ENCODE measurements at regions not wholly inside any gene's neighbourhood (a gene's known extent, or its start where the extent isn't known, plus 50 kb on each side); places are given as distances from the start of the nearest gene placed in this dataset.

DNA sequence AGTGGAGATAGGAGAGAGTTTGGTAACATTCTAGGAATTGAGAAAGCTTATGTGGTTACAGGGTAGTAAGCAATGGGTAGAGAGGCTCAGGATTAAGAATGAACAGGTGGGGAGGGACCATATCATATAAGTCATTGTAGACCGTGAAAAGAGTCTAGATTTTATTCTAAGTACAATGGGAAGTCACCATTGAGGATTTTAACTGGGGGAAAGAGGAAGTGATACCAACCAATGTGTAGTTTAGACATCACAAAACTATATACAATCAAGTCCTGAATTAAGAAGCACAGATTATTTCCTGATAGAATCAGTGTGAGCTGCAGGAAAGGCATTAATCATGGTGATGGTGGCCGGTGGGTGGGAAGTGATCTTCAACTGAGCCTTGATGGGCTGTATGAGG is 178.3 kb upstream of the ZIC3 start:
- DNase-seq (ENCODE audit: low spot score): no peak

GRCh38 chrX:137366018-137366633 is 199.8 kb upstream of the ZIC3 start:
- DNase-seq (ENCODE audit: low spot score): no peak

- DNase-seq (ENCODE audit: low spot score): no peak
Observed at GRCh38 chrX:137363559-137363958, 202.4 kb upstream of the ZIC3 start.

DNA sequence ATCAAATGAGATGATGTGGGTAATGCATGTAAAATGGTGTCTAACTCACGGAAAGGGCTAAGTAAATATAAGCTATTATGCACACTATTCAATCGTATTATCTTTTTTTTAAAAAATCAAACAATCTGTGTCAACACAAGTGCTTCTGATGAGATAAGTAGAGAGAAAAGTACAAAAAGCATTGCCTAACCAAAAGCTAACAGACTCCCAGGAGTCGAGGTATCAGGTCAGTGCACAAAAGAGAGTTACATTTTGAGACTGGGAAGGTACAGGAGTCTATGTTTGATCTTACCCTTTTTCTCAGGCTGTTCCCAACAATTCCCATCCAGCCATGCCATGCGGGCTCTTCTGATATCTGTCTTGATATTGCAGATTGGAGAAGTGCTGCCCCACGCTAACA is 203.3 kb upstream of the ZIC3 start:
- DNase-seq (ENCODE audit: low spot score): no peak

DNA sequence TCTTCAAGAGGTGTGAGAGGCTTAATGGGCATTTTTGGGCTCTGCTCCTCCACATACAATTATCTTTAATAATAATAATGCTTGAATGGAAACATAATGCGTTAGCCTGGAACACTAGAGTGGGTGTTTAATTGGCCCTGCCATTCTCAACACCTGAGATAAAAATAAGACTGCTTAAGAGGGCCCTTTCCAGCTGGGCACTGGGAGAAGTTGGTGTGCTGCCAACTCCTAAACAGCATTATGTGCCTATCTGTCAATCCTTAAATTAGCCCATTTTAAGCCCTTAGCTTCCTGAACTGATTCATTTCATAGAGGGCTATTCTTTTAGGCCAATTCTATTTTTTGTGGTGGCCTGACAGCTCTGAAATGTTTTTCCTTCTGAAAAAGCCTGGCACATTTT is 211.1 kb upstream of the ZIC3 start:
- DNase-seq (ENCODE audit: low spot score): no peak

DNA sequence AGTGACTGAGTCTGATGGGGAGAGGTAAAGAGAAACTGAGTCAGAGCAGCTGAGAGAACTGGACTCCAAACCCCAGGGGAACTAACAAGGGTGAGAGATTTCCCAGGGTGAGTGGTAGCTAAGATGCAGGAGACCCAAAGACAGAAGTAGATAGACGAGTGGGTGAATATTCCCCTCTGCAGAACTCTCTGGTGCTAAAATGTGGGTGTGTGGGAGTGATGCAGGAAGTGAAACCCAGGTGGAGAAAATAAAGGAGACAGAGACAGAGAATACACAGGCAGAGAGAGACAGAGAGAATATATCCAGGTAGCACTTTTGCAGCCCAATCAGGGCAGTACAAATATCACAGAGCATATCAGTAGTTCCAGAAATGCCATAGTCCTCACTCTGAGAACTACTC is 212.5 kb upstream of the ZIC3 start:
- no peak for DNase-seq (ENCODE audit: low spot score)

- no peak for DNase-seq (ENCODE audit: low spot score)
Observed at GRCh38 chrX:137352101-137352660, 213.7 kb upstream of the ZIC3 start.

DNA sequence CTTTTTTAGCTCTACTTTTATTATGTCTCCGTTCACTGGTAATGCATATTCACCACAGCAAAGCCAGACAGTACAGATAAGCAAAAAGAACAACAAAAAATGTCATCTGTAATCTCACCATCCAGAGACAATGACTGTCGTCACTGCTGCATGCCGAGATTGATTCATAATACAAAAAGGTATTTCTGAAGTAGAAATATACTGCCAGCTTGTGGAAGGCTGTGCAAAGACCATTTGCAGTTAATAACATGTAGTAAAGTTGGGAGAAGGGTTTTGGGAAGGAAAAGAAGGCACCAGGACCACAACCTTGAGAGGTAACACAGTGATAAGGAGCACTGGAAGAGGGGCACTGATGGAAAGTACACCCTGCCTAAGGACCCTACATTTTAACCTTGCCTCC is 223.0 kb upstream of the ZIC3 start:
- DNase-seq (ENCODE audit: low spot score): no peak

GRCh38 chrX:137313627-137314026 is 252.3 kb upstream of the ZIC3 start:
- DNase-seq (ENCODE audit: low spot score): no peak

DNA sequence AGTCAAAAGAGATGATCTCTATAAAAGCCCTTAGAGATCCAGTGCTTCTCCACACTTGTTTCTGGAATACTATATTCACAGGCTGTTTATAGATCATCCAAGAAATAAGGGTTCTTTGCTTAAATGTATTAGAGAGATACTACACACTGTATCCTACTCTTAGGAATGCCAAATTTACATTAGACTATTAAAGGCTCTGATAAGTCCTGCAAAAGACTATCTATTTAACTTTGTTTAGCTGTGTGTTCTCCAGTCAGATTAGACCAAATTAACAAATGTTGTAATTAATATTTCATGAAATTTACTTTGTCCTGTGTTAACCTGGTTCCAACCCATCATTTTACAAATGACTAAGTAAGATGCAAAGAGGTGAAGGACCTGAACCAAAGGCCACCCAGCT is 260.5 kb upstream of the ZIC3 start:
- no peak for DNase-seq (ENCODE audit: low spot score)

DNA sequence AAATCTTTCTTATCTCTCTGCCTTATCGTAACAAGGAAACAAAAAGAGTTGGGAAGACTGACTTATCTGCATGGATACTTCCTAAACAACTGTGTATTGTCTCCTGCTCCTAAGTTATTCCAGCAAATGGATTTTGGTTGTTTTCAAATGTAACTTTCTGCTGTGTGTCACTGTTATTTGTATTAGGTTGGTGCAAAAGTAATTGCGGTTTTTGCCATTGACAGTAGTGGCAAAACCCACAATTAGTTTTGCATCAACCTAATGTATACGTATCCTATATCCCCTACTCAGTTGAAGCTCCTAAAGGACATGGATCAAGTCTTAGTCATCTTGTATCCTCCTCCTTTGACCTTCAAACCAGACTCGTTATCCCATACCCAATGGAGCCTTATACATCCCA is 263.4 kb upstream of the GPR101 start:
- no peak for DNase-seq (ENCODE audit: low spot score)

GRCh38 chrX:137290011-137290410 is 256.2 kb upstream of the GPR101 start:
- DNase-seq (ENCODE audit: low spot score): no peak

- no peak for DNase-seq (ENCODE audit: low spot score)
Observed at GRCh38 chrX:137287191-137287590, 253.4 kb upstream of the GPR101 start.

DNA sequence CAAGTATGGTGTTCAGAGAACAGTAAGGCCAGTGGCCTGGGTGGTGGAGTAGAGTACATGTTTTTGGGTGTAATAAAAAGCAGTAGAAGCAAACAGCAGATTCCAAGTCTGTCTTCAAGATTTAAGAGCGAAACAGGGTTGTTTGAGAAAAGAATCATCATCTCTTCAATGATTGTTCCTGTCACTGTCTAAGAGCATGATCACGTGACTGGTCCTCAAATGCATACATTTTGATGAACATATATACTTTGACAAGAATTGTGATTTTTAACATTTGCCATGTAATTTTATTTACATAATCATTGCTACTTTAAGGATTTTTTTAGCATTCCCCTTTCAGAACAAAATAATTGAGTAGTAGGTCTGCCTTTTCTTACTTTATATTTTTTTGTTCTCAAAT is 252.6 kb upstream of the GPR101 start:
- no peak for DNase-seq (ENCODE audit: low spot score)

DNA sequence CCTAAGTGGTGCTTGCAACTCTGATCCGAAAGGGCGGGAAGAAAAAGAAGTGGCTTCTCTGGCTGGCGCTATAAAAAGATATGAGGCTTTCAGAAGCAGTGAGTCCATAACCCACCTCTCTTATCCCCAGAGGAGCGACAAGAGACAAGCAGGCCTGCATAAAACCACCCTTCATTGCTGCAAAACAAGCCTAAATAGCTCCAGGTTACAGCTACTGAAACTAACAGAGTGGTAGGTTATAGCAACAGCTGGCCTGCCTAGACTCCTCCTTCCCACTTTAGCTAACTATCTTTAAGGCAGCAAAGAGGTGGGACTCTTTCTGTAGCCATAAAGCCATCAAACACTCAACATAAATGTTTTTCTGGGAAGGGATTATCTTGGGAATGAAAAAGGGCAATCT is 245.0 kb upstream of the GPR101 start:
- no peak for DNase-seq (ENCODE audit: low spot score)

GRCh38 chrX:137263374-137263773 is 229.6 kb upstream of the GPR101 start:
- no peak for DNase-seq (ENCODE audit: low spot score)

- DNase-seq (ENCODE audit: low spot score): no peak
Observed at GRCh38 chrX:137245183-137245582, 211.4 kb upstream of the GPR101 start.

- DNase-seq (ENCODE audit: low spot score): no peak
Observed at GRCh38 chrX:137236837-137237236, 203.0 kb upstream of the GPR101 start.

- DNase-seq (ENCODE audit: low spot score): no peak
Observed at GRCh38 chrX:137234651-137235402, 201.0 kb upstream of the GPR101 start.

DNA sequence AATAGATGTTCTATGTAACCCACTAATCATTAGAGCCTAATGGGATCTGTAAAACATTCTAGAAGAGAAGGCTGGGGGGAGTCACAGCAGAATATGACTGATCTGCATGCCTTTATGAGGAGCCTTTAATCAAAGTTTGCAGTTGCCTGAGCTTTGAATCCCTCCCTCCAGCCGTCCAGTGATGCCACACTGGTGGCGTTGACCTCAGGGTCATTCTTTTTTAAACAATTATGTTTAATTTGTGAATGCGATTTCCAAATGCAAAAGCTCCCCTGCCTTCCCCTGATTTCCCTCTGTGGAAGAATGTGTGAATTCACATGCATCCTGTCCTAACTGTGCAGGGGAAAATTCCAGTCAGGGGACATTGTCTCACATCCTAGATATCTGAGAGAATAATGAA is 199.7 kb upstream of the GPR101 start:
- DNase-seq (ENCODE audit: low spot score): no peak

- DNase-seq (ENCODE audit: low spot score): no peak
Observed at GRCh38 chrX:137227151-137227550, 193.4 kb upstream of the GPR101 start.

GRCh38 chrX:137215467-137215866 is 181.7 kb upstream of the GPR101 start:
- DNase-seq (ENCODE audit: low spot score): no peak

DNA sequence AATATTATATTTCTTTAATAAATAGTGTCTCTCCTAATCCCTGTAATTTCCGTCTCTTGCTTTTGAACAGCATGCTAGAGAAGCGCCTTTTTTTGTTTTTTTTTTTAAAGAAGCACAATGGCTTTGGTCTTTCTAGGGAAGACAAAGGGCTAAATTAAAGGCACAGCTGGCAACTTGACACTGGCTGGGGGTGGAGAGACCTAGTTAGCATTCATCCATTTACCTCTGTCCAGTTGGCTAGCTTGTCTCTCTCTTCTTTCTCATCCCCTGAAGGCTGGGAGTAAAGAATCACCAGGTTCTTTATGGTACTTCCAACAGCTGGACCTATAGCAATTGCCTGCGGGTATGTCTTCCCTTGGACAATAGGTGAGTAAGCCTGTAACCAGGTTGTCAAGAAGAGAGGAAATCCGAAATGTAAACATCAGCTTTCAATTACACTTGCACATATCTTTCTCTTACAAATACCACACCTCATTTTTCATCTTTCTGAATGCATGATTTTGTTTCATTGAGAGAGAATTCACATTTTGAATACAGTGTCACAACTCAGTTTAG is 178.4 kb upstream of the GPR101 start:
- no peak for DNase-seq (ENCODE audit: low spot score)
